Suprapubic skin (tissue), 4 donors: ENCODE measurements at regions not wholly inside any gene's neighbourhood (a gene's known extent, or its start where the extent isn't known, plus 50 kb on each side); places are given as distances from the start of the nearest gene placed in this dataset.

Experiments used
- CTCF ChIP-seq, 2 donors: fragments of 200-600 bp in 1 of 2; fragments of 450-650 bp in 1 of 2; sonication (generic) in 1 of 2; IDR thresholded peaks; one replicate each; pipeline ENCODE4 v1.5.1; 2016 to 2019; ENCODE audit warnings: antibody characterized with exemption in 2 of 2, mild to moderate bottlenecking in 1 of 2, moderate library complexity in 1 of 2
- EP300 ChIP-seq: sonication (generic); formaldehyde crosslinking; IDR thresholded peaks from one replicate; pipeline ENCODE4 v1.6.1; 2017; ENCODE audit warnings: antibody characterized with exemption
- POLR2A ChIP-seq, 2 donors: fragments of 450-650 bp; IDR thresholded peaks; one replicate each; pipeline ENCODE4 v1.6.1; 2017; ENCODE audit warnings: antibody characterized with exemption in 2 of 2, mild to moderate bottlenecking in 2 of 2, moderate library complexity in 2 of 2
- POLR2AphosphoS5 ChIP-seq, 3 donors: sonication (generic); formaldehyde crosslinking; IDR thresholded peaks; one replicate each; pipeline ENCODE4 v1.6.1; 2017; ENCODE audit warnings: antibody characterized with exemption in 3 of 3

GRCh38 chr11:121890946-121891515 is 225.0 kb downstream of the BLID start:
- TF ChIP-seq CTCF (IDR thresholded peaks at IDR 0.05) (no peak), POLR2A (IDR thresholded peaks at IDR 0.05) (no peak), POLR2AphosphoS5 (IDR thresholded peaks at IDR 0.05) (no peak), EP300 (no peak)
